Neural progenitor cell (in vitro differentiated cells): ENCODE measurements at regions not wholly inside any gene's neighbourhood (a gene's known extent, or its start where the extent isn't known, plus 50 kb on each side); places are given as distances from the start of the nearest gene placed in this dataset.
A peak's percentile ranks its signal among the peaks of the same experiment; 100 is the strongest.

Experiments used
- DNase-seq: peaks from one replicate; pipeline ENCODE4 v3.0.0-alpha.2; 2016; ENCODE audit warnings: low spot score
- H2AFZ ChIP-seq: fragments of 200-600 bp; sonication (generic); replicated peaks from 2 replicates; pipeline ENCODE4 v1.6.1; 2016; ENCODE audit warnings: antibody characterized with exemption
- H3F3A ChIP-seq: fragments of 200-600 bp; sonication (generic); 2 replicates; pipeline ENCODE4 v1.6.1; 2016; ENCODE audit warnings: antibody characterized with exemption, low read depth
- H3K27ac ChIP-seq: fragments of 200-600 bp; sonication (generic); 2 replicates; pipeline ENCODE4 v1.5.1; 2016; ENCODE audit warnings: mild to moderate bottlenecking
- H3K27me3 ChIP-seq: fragments of 200-600 bp; sonication (generic); 2 replicates; pipeline ENCODE4 v1.6.1; 2016; ENCODE audit warnings: mild to moderate bottlenecking, moderate library complexity
- H3K36me3 ChIP-seq: fragments of 200-600 bp; sonication (generic); 2 replicates; pipeline ENCODE4 v1.5.1; 2016
- H3K4me1 ChIP-seq: fragments of 200-600 bp; sonication (generic); 2 replicates; pipeline ENCODE4 v1.6.1; 2016; ENCODE audit warnings: mixed run types
- H3K4me2 ChIP-seq: fragments of 200-600 bp; sonication (generic); 2 replicates; pipeline ENCODE4 v1.6.1; 2016
- H3K4me3 ChIP-seq: fragments of 200-600 bp; sonication (generic); 2 replicates; pipeline ENCODE4 v1.5.1; 2016
- H3K79me2 ChIP-seq: fragments of 200-600 bp; sonication (generic); 2 replicates; pipeline ENCODE4 v1.6.1; 2016; ENCODE audit warnings: low read depth
- H3K9ac ChIP-seq: fragments of 200-600 bp; sonication (generic); 2 replicates; pipeline ENCODE4 v1.6.1; 2016
- H3K9me3 ChIP-seq: fragments of 200-600 bp; sonication (generic); 2 replicates; pipeline ENCODE4 v1.5.1; 2016; ENCODE audit warnings: low read depth
- H4K20me1 ChIP-seq: fragments of 200-600 bp; sonication (generic); 2 replicates; pipeline ENCODE4 v1.6.1; 2016; ENCODE audit warnings: low read depth
- H3K27ac Mint-ChIP-seq: 3 replicates; pipeline ENCODE4 v1.8.0; 2021; ENCODE audit warnings: mixed read lengths
- H3K27me3 Mint-ChIP-seq: 2 replicates; pipeline ENCODE4 v1.8.0; 2022; ENCODE audit warnings: low read depth, mild to moderate bottlenecking, inconsistent platforms, moderate library complexity, mixed read lengths; ENCODE audit not compliant: insufficient read depth
- H3K36me3 Mint-ChIP-seq: 3 replicates; pipeline ENCODE4 v1.8.0; 2021; ENCODE audit warnings: mixed read lengths
- H3K4me1 Mint-ChIP-seq: 3 replicates; pipeline ENCODE4 v1.8.0; 2021; ENCODE audit warnings: mixed read lengths
- H3K4me3 Mint-ChIP-seq: 3 replicates; pipeline ENCODE4 v1.8.0; 2021; ENCODE audit warnings: mild to moderate bottlenecking, moderate library complexity, mixed read lengths
- H3K9me3 Mint-ChIP-seq: 3 replicates; pipeline ENCODE4 v1.8.0; 2020; ENCODE audit warnings: mixed read lengths
- EZH2 ChIP-seq: fragments of 200-600 bp; sonication (generic); IDR thresholded peaks from 2 replicates; pipeline ENCODE4 v1.6.1; 2017; ENCODE audit warnings: antibody characterized with exemption, mild to moderate bottlenecking, moderate library complexity
- EZH2phosphoT487 ChIP-seq: fragments of 200-600 bp; sonication (generic); IDR thresholded peaks from 2 replicates; pipeline ENCODE4 v1.6.1; 2017; ENCODE audit warnings: antibody characterized with exemption
- TF ChIP-seq, protein P1 (sequence below): fragments of 200-600 bp; sonication (generic); IDR thresholded peaks from 2 replicates; pipeline ENCODE4 v1.5.1; 2017; ENCODE audit warnings: antibody characterized with exemption, mild to moderate bottlenecking

- Histone ChIP-seq H3K9ac (no peak overlapping the region), H3K4me2 (no peak overlapping the region), H3K27ac (no peak overlapping the region), H3K36me3 (no peaks in the 10 kb centered on the region), H3K9me3 (no peaks in the 10 kb centered on the region), H3K4me3 (no peak overlapping the region), H3K27me3 (no peaks in the 10 kb centered on the region), H3F3A (no peaks in the 10 kb centered on the region), H2AFZ (no peak overlapping the region), H4K20me1 (no peaks in the 10 kb centered on the region), H3K79me2 (no peaks in the 10 kb centered on the region), H3K4me1 (peaks cover 5% of the 10 kb centered on the region)
- H3K27ac Mint-ChIP-seq = no peak overlapping the region
- no peak for DNase-seq
- H3K36me3 Mint-ChIP-seq = no peaks in the 10 kb centered on the region
- peaks cover 6% of the 10 kb centered on the region for H3K27me3 Mint-ChIP-seq
- H3K9me3 Mint-ChIP-seq = no peaks in the 10 kb centered on the region
- H3K4me1 Mint-ChIP-seq = peaks cover 15% of the 10 kb centered on the region
- TF ChIP-seq, protein P1, sequence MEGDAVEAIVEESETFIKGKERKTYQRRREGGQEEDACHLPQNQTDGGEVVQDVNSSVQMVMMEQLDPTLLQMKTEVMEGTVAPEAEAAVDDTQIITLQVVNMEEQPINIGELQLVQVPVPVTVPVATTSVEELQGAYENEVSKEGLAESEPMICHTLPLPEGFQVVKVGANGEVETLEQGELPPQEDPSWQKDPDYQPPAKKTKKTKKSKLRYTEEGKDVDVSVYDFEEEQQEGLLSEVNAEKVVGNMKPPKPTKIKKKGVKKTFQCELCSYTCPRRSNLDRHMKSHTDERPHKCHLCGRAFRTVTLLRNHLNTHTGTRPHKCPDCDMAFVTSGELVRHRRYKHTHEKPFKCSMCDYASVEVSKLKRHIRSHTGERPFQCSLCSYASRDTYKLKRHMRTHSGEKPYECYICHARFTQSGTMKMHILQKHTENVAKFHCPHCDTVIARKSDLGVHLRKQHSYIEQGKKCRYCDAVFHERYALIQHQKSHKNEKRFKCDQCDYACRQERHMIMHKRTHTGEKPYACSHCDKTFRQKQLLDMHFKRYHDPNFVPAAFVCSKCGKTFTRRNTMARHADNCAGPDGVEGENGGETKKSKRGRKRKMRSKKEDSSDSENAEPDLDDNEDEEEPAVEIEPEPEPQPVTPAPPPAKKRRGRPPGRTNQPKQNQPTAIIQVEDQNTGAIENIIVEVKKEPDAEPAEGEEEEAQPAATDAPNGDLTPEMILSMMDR = no peak
- no peak for TF ChIP-seq EZH2
- TF ChIP-seq EZH2phosphoT487 = no peak
- no peak overlapping the region for H3K4me3 Mint-ChIP-seq
Measured at GRCh38 chr17:33974276-33974675, 280.8 kb upstream of the CCL2 start.

DNA sequence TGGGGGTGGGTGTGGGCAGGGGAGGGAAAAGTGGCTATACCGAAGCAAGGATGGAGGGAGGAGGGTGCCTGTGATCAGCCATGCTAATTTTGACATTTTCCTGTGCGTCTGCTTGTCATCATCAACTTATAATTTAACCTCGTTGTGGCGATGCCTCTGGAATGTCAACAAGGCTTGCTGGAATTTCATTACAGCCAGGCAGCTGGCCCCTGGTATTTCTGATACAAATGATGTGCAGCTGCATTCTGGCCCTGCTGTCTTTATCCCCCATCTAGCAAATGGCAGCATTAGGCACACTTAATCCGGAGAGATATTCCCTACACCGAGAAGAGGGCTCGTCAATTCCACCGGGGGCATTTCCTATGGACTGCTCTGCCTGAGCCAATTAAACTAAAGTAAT lies 278.3 kb upstream of the CCL2 start:
- Histone ChIP-seq H3K4me2 (no peak overlapping the region), H3K27me3 (no peaks in the 10 kb centered on the region), H3K9ac (no peak overlapping the region), H3K27ac (no peak overlapping the region), H3K9me3 (no peaks in the 10 kb centered on the region), H4K20me1 (no peaks in the 10 kb centered on the region), H3K36me3 (no peaks in the 10 kb centered on the region), H3F3A (no peaks in the 10 kb centered on the region), H3K4me1 (peaks cover 5% of the 10 kb centered on the region), H3K4me3 (no peak overlapping the region), H2AFZ (no peak overlapping the region), H3K79me2 (no peaks in the 10 kb centered on the region)
- Mint-ChIP-seq H3K36me3 (no peaks in the 10 kb centered on the region), H3K9me3 (no peaks in the 10 kb centered on the region), H3K4me1 (peaks cover 15% of the 10 kb centered on the region), H3K4me3 (no peak overlapping the region), H3K27ac (no peak overlapping the region), H3K27me3 (peaks cover 5% of the 10 kb centered on the region)
- TF ChIP-seq, protein P1 = no peak
- TF ChIP-seq EZH2phosphoT487 (no peak), EZH2 (no peak)
- peak; percentile 12 for DNase-seq

DNA sequence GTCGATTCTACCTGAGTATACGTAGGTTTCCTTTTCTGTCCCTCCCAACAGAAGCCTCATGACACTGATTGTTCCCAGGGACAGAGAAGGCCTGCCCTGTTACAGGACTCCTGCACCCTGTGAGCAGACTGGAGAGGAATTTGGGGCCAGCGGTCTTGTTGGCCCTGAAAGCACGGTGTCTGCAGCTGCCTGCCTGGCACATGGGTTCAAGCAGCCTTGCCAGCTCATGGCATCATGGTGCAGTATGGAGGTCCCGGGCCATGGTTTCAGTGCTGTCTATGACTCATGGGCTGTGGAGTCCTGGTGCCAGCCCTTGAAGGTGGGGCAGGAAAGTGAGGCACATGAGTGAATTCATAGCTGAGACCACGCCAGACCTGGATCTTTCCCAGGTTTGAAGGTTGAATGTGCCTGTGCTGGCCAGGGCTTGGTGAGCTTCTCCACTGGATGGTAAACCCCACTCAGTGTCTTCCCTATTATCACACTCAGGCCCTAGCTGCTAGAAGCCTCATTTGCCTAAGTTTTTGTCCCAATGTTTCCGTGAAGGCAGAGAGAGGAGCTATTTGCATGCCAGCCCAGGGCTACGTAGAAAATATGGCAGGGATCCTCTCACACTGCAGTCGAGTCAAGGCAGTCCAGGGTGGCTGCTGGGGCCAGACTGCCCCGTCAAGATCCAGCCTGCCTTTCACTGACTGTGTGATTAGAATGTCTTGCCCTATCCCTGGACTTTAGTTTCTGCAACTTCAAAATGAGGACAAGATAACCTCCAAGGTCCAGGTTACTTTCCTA lies 277.2 kb upstream of the CCL2 start:
- H3K4me3 ChIP-seq = no peak overlapping the region
- H2AFZ ChIP-seq = no peak overlapping the region
- H3K4me2 ChIP-seq = no peak overlapping the region
- H3K36me3 ChIP-seq = no peaks in the 10 kb centered on the region
- no peak for TF ChIP-seq EZH2
- no peak for TF ChIP-seq EZH2phosphoT487
- TF ChIP-seq, protein P1 = no peak
- H3K27me3 ChIP-seq = no peaks in the 10 kb centered on the region
- no peaks in the 10 kb centered on the region for H4K20me1 ChIP-seq
- H3F3A ChIP-seq = no peaks in the 10 kb centered on the region
- no peak overlapping the region for H3K9ac ChIP-seq
- H3K79me2 ChIP-seq = no peaks in the 10 kb centered on the region
- Mint-ChIP-seq H3K9me3 (no peaks in the 10 kb centered on the region), H3K4me1 (peaks cover 13% of the 10 kb centered on the region), H3K36me3 (no peaks in the 10 kb centered on the region), H3K4me3 (no peak overlapping the region), H3K27me3 (peaks cover 5% of the 10 kb centered on the region), H3K27ac (no peak overlapping the region)
- H3K27ac ChIP-seq = no peak overlapping the region
- H3K4me1 ChIP-seq = peaks cover 3% of the 10 kb centered on the region
- H3K9me3 ChIP-seq = no peaks in the 10 kb centered on the region
- DNase-seq = no peak
